OCI-M2 (cell line): ENCODE measurements at regions not wholly inside any gene's neighbourhood (a gene's known extent, or its start where the extent isn't known, plus 50 kb on each side); places are given as distances from the start of the nearest gene placed in this dataset.

Experiments
- DNase-seq: peaks from one replicate; lab custom pipeline; 2025; ENCODE audit not compliant: unreplicated experiment; lab: John Stamatoyannopoulos, UW

DNA sequence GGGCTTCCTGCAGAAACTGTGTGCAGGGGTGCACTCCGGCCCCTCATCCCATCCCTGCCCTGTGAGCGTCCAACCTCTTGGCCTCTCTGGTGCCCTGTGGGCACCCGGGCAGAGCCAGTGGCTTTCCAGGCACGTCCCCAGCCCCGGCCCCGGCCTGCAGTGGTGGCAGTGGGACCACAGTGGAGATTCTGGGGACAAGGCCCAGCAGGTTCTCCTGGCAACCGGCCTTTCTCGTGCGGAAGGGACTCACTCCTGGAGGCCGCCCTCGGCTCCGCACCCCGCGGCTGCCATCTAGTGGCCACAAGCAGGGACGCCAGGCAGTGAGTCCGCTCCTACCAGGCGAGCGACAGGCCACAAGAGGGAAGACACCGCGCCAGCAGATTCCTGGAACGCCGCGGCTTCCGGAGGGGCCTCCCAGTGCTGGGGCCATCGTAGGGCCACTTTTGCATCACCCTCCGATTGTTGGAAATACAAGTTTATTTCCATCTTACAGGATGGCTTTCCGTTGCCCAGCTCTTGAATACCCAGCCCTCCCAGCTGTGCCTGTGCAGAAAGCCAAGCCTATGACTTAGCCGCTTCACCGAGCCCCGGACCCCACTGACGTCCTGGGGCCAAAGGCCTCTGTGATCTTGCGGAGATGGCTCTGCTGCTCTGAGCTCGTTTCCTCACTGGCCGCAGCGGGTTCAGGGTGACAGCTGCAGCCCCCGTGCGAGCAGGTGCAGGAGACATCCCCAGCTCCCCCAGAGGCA lies 357.3 kb downstream of the CTTN start:
- DNase-seq, result no peak

DNA sequence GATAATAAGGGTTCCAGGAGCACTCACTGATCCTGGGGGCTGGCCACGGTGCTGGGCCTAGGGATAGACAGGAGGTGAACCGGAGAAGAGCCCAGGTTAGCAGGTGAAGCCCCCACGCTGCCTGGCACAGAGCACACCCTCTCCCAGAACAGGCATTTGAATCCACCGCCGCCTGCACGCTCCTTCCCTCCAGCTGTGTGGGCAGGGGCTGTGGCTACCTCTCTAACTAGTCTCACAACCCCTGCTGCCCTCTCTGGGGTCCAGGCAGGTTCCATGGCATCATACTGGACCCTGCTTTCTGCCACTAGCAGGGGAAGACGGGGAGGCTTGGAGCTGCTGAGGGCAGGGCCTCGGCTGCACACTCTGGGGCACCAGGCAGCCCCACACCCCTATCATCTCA lies 358.0 kb downstream of the CTTN start:
- DNase-seq, result no peak

DNA sequence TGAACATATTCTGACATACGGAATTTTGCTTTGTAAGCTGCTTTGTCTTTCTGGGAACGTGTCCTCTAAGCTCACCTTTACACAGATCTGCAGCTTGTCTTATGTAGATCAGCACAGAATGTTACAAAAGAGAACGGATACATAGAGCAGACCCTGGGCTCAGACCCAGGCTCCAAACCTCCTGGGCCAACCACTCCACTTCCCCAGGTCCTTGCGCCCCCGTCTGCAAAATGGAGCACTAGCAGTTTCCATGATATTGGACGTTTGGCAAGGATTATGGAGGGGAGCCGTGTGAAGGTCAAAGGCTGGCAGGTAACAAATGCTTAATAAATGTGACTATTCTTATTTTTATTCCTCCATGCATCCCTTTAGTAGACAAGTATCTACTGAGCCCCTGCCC lies 358.4 kb downstream of the CTTN start:
- no peak for DNase-seq

DNA sequence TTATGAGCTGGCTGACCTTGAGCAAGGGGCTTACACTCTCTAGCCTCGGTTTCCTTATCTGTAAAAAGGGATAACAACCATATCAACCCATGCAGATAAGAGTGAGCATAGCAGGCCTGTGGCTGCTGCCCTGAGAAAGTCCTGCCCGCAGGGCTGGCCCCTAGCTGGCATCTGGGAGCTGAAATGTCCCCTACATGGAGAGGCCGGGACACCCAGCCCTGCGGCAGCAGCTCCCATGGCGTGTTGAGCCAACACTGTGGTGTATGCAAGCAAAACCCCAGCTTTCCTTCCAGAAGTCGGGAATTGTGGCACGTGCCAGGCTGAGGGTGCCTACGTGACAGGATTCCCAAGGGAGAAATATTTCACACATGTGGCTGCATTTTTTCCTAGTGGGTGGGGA lies 358.9 kb downstream of the CTTN start:
- no peak for DNase-seq

DNA sequence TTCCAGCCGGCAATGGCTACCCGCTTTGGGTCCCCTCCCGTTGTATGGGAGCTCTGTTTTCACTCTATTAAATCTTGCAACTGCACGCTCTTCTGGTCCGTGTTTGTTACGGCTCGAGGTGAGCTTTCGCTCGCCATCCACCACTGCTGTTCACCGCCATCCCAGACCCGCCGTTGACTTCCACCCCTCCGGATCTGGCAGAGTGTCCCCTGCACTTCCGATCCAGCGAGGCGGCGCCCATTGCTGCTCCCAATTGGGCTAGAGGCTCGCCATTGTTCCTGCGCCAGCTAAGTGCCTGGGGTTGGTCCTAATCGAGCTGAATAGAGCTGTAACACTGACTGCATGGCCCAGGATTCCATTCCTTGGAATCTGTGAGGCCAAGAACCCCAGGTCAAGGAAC lies 359.9 kb downstream of the CTTN start:
- DNase-seq, result no peak

DNA sequence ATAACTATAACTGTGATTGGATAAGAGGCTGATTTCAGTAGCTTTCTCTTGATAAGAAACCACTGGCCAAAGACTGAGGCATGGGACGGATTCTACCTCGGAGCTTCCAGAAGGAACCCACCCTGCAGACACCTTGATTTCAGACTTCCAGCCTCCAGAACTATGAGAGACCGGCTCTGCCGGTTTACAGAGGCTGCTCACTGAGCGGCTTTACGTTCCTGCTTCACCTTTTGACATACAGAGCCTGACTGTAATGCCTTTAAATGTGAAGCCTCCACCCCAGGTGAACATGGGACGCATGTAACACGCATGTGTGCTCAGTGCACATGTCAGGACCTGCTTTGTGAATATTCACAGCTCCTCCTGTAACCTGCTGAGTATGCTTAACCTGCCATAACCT lies 361.5 kb downstream of the CTTN start:
- no peak for DNase-seq

DNA sequence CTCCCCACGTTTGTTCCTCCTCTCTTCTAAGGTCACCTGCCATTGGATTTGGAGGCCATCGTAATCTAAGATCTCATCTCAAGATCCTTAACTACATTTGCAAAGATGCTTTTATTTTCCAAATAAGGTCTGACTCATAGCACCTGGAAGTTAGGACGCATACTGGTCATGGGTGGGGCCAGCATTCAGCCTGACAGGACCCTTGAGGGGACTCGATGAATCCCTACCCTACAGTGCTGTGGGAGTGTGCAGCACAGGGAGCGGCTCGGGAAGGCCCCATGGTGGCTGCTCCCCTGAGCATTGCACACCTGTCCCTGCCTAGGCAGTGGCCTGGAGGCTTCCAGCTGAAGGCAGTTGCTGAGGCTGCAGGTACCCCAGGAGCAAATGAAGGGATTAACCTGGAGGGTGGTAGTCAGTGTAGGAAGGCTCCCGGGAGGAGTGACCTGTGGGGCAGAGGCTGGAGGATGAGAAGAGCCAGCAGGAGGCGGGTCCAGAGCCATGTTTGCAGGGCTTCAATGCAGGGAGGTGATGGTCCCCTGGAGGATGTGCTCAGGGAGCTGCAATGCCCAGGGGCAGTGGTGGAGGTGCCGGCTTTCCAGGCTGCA lies 362.2 kb downstream of the CTTN start:
- DNase-seq, result no peak

DNA sequence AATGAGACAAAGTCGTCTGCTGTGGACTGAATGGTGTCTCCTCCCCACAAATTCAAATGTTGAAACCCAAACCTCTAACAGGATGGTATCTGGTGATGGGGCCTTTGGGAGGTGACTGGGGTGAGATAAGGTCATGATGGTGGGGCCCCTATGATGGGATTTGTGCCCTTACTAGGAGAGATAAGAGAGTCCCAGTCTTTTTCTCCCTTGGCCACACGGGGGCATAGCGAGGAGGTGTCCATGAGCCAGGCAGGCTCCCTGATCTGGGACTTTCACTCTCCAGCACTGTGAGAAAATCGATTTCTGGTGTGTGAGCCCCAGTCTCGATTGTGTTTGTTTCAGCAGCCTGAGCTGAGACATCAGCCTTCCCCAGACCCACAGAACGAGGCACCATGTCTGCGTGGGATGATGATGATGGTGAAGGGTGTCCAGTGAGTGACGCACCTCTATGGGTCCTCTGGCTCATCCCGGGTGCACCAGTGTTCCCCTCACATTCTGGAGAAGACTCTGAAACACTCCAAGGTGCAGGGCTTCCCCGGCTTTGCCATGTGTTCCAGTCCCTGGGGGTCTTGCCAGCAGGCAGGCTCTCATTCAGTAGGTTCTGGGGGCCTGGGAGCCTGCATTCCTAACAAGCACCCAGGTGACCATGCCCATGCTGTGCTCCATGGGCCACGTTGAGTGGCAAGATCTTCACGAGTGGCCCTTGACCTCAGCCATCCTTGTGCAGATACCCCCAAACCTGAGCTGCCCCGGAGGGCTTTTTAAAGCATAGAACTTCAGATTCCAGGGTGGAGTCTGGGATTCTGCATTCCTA lies 363.0 kb downstream of the CTTN start:
- DNase-seq, result no peak

DNA sequence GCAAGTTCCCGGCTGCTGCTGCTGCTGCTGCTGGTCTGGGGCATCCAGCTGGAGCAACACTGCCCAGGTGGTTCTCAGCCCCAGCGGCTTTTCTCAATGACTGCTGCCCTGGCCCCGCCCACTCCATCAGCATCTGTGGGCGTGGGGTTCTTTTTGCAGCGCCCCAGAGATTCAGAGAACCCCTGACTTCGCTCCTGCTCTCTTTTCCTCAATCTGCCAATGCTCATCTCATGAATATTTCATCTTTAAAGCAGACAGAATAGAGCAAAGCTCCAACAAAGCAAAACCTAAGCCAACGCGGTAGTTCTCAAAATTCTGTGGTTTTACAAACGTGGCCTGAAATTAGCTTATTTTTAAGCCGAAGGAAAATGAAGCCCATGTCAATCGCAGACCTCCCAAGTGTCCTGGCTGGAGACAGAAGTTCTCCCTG lies 363.6 kb downstream of the CTTN start:
- no peak for DNase-seq

DNA sequence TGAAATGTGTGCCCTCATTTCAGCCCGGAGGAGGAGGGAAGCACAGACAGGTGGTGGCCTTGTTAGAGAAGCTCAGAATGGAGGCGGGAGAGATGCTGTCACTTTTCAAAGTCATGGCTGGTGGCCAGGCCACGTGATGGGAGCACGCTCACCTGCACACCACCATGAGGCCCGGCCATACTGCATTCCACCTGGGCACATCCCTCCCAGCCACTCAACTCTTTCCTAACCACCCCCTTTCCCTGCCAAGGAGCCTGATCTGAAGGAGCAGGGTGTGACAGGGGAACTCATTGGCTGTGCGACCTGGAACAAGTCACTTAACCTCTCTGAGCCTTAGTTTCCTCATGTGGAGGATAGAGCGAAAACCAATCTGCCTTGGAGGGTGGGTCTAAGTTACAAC lies 364.5 kb downstream of the CTTN start:
- no peak for DNase-seq

DNA sequence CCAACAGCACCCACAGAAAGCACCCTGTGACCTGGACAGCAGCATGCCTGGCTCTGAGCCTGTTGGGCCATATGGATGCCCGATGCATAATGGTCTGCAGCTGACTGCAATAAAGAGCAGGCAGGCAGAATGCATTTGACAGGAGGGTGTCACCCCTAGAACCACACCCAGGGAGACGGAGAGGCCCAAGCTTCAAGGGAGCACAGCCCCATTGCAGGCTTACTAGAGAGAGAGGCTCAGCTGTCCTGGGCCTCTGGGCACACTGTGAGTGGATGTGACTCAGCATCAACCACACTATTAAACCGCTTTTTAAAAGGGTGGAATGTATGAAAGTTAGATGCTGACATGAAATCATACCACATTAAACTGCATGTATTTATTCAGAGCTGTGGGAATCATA lies 365.3 kb downstream of the CTTN start:
- no peak for DNase-seq

DNA sequence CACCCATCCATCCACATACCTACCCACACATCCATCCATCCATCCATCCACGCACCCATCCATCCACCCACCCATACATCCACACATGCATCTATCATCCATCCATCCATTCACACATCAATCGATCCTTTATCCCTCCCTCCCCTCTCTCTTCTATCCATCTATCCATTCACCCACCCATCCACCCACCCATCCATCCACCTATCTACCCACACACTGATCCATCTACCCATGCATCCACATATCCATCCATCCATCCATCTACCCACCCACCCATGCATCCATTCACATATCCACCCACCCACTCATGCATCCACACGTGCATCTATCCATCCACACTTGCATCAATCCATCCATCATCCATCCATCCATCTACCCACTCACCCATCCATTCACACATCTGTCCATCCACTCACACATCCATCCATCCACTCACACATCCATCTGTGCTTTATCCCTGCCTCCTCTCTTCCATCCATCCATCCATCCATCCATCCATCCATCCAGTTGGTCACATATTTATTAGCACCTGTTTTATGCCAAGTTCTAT lies 366.1 kb downstream of the CTTN start:
- no peak for DNase-seq

DNA sequence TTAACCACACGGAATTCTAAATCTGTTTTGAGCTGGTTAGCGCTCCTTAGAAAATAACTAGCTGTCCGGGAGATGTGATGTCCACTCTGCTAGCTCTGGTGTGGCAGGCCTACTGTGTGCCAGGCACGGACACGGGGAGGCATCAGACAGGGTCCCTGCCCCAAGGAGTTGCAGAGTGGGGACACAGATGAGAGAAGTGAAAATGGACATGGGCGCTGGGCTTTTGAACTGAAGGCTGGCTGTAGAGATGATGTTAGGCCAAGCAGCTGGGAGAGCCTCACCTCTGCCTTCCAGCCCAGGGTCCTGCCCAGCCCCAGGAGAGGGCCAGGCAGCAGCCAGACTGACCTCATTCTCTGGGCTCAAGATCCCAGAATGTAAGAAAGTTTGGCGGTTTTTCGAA lies 368.6 kb downstream of the CTTN start:
- no peak for DNase-seq

DNA sequence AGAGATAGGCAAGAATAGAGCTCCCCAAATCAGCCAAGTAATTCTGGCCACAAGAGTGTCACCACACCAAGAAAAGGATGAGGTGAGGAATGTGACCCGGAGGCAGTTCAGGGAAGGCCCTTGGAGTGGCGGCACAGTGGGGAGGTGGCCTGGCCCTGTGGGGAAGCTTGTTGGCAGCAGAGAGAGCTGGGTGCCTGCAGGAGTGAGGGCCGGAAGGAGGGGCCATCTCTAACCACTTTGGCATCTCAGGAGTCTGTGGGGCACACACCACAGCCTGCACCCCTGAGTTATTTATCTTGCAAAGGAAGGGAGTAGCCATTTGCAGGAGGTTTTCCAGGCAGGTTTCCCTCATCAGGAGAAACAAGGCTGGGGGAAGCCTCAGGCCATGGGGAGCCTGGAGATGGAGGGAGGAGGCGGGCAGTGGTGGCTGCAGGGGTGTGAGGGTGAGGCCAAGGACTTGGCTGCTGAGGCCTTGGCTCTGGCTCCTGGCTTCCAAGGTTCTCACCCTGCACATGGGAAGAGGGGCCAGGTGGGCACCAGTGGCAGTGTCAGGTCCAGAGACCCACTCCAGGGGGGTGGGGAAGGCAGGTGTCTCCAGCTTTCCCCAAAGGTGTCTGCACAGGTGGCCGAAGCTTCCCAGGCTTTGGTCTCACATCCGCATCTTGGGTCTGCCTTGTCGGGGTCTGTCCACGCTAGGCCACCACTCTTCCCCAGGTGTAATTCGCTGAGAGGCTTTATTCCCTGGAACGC lies 370.2 kb downstream of the CTTN start:
- no peak for DNase-seq

DNA sequence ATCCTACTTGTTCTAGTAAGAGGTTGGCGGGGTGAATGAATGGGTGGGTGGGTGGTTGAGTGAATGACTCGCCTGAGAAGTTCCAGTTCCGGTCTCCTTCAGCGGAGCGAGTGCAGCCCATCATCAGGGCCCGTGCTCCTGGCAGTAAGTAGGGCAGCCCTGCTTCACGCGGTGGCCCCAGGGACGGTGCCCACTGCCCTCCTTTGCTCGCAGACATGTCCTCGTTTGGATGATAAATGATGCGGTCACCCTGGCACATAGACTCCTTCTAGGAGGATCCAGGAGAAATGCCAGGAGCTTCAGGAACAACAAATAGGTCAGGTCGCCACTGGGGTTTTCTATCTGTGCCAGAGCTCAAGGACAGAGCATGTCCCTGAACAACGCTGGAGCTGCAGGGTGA lies 370.8 kb downstream of the CTTN start:
- DNase-seq, result no peak

DNA sequence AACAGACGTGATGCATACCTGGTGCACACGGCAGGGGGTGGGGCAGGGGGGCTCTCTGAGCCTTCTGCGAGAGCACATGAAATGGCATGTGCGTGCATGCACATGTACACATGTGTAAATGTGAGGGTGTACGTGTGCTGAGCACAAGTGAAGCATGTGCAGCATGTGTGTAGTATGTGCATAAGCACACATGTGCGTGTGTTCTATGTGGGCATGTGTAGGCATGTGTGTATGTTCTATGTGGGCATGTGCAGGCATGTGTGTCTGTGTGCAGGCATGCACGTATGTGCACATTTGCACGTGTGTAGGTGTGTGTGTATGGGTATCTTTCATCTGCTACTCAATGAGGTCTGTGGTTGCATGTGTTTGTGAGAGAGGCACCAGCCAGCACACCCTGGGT lies 371.2 kb downstream of the CTTN start:
- no peak for DNase-seq

DNA sequence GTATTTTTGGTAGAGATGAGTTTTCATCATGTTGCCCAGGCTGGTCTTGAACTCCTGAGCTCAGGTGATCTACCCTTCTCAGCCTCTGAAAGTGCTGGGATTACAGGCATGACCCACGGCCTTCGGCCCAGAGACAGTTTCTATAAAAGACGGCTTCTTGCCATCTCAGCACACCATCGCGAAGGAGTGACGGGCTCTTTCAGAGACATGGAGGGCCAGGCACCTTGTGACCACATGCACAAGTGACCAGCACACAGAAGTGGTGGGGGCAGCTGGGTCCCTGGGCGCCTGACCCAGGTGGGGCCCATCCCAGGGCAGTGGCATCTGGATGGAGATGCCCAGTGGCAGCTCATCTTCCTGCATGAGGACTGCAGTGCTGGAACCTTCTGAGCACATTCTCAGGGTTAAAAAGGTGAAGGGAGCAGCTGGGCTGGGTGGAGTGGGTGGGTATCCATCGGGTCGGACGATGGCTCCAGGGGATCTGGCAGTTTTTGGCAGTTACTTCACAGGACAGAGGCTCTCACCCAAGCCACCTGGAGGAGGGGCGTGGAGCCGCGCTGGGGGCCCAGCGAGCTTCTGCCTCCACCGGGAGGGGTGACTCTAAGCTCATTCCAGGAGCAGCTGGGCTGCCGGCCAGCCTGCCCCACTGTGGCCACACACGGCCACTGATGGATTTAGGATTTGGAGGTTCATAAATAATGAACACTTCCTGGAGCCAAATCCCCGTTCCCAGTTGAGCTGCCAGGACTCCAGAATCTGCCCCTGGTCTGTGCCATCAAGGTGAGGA lies 373.0 kb downstream of the CTTN start:
- no peak for DNase-seq

DNA sequence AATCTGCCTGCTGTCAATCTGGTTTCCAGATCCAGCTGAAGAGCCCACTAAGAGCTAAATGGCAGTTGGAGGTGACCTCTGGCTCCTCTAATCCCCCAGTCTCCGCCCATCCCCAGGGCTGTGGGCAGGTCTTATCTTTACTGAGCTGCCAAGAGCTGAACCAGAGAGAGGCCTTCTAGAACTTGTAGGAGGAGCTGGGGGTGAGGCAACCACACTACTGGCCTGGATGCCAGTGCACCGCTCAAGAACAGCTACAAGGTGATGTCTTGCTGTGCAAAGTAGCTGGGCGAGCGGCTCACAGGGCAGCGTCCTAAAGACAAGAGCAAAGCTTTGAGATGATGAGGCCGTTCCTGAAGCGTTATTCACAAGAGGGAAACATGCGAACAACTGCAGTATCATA lies 374.6 kb downstream of the CTTN start:
- DNase-seq, result no peak

DNA sequence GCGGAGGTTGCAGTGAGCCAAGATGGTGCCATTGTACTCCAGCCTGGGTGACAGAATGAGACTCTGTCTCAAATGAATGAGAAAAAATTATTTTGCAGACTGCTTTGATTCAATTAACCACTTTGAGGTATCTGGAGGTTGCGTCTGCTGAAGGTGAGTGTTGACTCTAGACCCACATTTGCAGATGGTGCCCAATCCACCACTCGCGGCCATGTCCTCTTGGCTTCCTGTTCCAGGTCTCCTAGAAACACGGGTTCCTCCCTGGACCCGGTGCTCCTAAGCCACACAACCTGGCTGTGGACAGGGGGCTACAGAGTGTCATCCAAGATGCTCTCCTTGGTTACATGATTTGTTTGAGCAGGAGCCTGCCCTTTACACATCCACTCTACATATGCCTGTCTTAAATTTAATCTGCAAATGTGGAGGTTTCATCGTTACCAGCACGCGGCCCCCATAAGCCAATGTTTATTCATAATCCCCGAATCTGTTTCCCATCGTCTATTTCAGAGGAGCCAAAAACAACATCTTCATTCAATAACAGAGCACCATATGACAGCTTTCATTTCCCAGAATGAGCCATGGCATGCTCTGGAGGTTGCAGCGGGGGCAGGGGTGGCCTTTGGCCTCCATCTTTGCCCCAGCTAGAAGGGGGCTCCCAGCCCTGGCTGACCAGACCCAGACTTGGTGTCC lies 377.2 kb downstream of the CTTN start:
- no peak for DNase-seq
